C4-2B (cell line): ENCODE measurements at regions not wholly inside any gene's neighbourhood (a gene's known extent, or its start where the extent isn't known, plus 50 kb on each side); places are given as distances from the start of the nearest gene placed in this dataset.

Experiments
- ZFX ChIP-seq: fragments of 450-650 bp; IDR thresholded peaks from 2 replicates; pipeline ENCODE4 v1.6.1; 2017
- TF ChIP-seq, protein P1 (sequence below): fragments of 450-650 bp; conservative IDR thresholded peaks from 2 replicates; pipeline ENCODE4 v1.5.1; 2017; ENCODE audit warnings: mild to moderate bottlenecking

DNA sequence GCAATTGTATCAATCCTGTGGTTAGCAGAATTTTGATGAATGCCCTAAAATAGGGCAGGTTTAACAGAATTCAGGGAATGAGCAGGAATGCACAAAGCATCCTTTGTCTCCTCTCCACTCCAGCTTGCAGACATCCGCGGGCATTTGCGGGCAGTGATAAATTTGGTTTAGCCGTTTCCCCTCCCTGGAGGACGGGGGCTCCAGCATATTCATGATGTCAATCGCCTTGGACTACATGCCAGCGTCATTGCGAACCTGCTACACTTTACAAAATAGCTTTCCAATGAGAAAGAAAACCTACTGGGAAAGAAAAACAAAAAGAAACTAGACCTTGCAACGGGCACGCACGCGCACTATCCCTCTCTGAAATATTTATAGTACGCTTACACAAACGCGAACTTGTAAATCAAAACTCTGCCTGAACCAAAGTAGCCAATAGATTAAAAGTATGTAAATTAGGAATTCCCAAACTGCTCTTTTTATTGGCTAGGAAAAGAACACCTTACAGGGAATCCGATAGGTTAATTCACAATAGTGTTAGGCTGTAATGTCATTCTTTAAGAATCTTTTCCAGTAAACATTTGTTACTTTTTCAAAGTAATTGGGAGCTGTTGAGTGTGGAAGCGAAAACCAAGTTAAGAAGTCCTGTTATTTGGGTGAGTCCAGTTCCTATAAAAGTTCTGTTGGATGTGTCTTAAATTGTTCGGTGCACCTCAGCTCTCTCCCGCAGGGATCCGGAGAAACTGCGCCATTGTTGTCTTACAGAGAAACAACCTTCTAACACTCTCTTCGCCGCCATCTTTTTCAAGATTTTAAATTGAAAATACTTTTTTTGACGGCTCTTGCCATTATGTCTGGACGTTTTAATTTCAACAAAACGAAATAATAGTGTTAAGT lies 136.7 kb downstream of the HFE start:
- TF ChIP-seq, protein P1, sequence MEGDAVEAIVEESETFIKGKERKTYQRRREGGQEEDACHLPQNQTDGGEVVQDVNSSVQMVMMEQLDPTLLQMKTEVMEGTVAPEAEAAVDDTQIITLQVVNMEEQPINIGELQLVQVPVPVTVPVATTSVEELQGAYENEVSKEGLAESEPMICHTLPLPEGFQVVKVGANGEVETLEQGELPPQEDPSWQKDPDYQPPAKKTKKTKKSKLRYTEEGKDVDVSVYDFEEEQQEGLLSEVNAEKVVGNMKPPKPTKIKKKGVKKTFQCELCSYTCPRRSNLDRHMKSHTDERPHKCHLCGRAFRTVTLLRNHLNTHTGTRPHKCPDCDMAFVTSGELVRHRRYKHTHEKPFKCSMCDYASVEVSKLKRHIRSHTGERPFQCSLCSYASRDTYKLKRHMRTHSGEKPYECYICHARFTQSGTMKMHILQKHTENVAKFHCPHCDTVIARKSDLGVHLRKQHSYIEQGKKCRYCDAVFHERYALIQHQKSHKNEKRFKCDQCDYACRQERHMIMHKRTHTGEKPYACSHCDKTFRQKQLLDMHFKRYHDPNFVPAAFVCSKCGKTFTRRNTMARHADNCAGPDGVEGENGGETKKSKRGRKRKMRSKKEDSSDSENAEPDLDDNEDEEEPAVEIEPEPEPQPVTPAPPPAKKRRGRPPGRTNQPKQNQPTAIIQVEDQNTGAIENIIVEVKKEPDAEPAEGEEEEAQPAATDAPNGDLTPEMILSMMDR: no peak
- no peak for TF ChIP-seq ZFX
